CD4-positive, alpha-beta T cell treated with Interleukin-6 at 100 ng/mL for 8 hours (primary cell): ENCODE measurements at regions not wholly inside any gene's neighbourhood (a gene's known extent, or its start where the extent isn't known, plus 50 kb on each side); places are given as distances from the start of the nearest gene placed in this dataset.

Source experiments
- DNase-seq: peaks from one replicate; pipeline ENCODE4 v3.0.0-alpha.2; 2020; ENCODE audit warnings: mixed read lengths, low spot score

- no peak for DNase-seq
Measured at GRCh38 chr18:22355598-22355997, 62.1 kb downstream of the CTAGE1 start.

GRCh38 chr18:22355069-22355468 is 62.6 kb downstream of the CTAGE1 start:
- DNase-seq, result no peak

- no peak for DNase-seq
Measured at GRCh38 chr18:22349966-22350365, 67.7 kb downstream of the CTAGE1 start.

GRCh38 chr18:22349317-22349898 is 68.3 kb downstream of the CTAGE1 start:
- DNase-seq, result no peak

- no peak for DNase-seq
Measured at GRCh38 chr18:22348521-22349316, 69.0 kb downstream of the CTAGE1 start.

GRCh38 chr18:22347606-22348511 is 69.9 kb downstream of the CTAGE1 start:
- no peak for DNase-seq

- no peak for DNase-seq
Measured at GRCh38 chr18:22346953-22347605, 70.6 kb downstream of the CTAGE1 start.

GRCh38 chr18:22346401-22346952 is 71.2 kb downstream of the CTAGE1 start:
- DNase-seq, result peak; percentile 27

GRCh38 chr18:22345718-22346117 is 72.0 kb downstream of the CTAGE1 start:
- DNase-seq, result no peak

GRCh38 chr18:22344908-22345670 is 72.6 kb downstream of the CTAGE1 start:
- DNase-seq, result peak; percentile 11

- no peak for DNase-seq
Measured at GRCh38 chr18:22344445-22344844, 73.3 kb downstream of the CTAGE1 start.

- no peak for DNase-seq
Measured at GRCh38 chr18:22343613-22344012, 74.1 kb downstream of the CTAGE1 start.

GRCh38 chr18:22342625-22343024 is 75.1 kb downstream of the CTAGE1 start:
- peak; percentile 27 for DNase-seq

- DNase-seq, result no peak
Measured at GRCh38 chr18:22340331-22340730, 77.4 kb downstream of the CTAGE1 start.

GRCh38 chr18:22339913-22340312 is 77.8 kb downstream of the CTAGE1 start:
- DNase-seq, result no peak

GRCh38 chr18:22337833-22338232 is 79.9 kb downstream of the CTAGE1 start:
- DNase-seq, result no peak

- no peak for DNase-seq
Measured at GRCh38 chr18:22337306-22337705, 80.4 kb downstream of the CTAGE1 start.

- DNase-seq, result no peak
Measured at GRCh38 chr18:22336406-22336805, 81.3 kb downstream of the CTAGE1 start.

GRCh38 chr18:22335731-22336198 is 82.0 kb downstream of the CTAGE1 start:
- DNase-seq, result no peak

GRCh38 chr18:22334567-22334966 is 83.1 kb downstream of the CTAGE1 start:
- no peak for DNase-seq

- DNase-seq, result no peak
Measured at GRCh38 chr18:22332590-22332989, 85.1 kb downstream of the CTAGE1 start.
